Ishikawa (cell line): ENCODE measurements at regions not wholly inside any gene's neighbourhood (a gene's known extent, or its start where the extent isn't known, plus 50 kb on each side); places are given as distances from the start of the nearest gene placed in this dataset.

Experiments used
- CEBPB ChIP-seq: IDR thresholded peaks from 2 replicates; pipeline ENCODE4 v1.6.1; 2012
- EGR1 ChIP-seq: IDR thresholded peaks from 2 replicates; pipeline ENCODE4 v1.6.1; 2012
- EP300 ChIP-seq: IDR thresholded peaks from 2 replicates; pipeline ENCODE4 v1.6.1; 2012; ENCODE audit warnings: borderline replicate concordance
- FOXM1 ChIP-seq: IDR thresholded peaks from 2 replicates; pipeline ENCODE4 v1.6.1; 2012; ENCODE audit warnings: low read depth, borderline replicate concordance
- MAX ChIP-seq: IDR thresholded peaks from 2 replicates; pipeline ENCODE4 v1.6.1; 2012
- NFIC ChIP-seq: IDR thresholded peaks from 2 replicates; pipeline ENCODE4 v1.6.1; 2012
- RAD21 ChIP-seq: IDR thresholded peaks from 2 replicates; pipeline ENCODE4 v1.6.1; 2012; ENCODE audit warnings: low read depth
- TAF1 ChIP-seq: IDR thresholded peaks from 2 replicates; pipeline ENCODE4 v1.6.1; 2012; ENCODE audit warnings: low read depth, mild to moderate bottlenecking
- TF ChIP-seq, protein P1 (sequence below): IDR thresholded peaks from 2 replicates; pipeline ENCODE4 v1.6.1; 2012; ENCODE audit warnings: low read depth, mild to moderate bottlenecking

DNA sequence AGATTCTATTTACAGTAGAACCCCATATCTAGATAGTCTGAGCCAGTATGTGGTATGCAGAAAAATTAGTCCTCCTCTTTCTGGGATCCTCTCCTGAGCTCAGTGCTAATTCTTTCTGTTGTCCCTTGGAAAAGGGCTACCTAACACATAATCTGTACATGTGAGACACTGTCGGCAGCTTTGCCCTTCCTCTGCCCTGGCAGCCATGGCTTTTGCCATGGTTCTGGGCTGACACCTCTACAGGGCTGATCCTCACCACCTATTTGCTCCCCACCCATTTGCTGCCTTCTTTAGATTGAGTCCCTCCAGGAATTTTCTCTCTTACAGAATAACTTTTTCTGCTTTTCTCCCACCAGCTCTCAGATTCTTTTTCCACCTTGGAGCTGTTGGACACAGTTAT lies 64.7 kb upstream of the MAP9 start:
- TF ChIP-seq CEBPB (no peak), EGR1 (no peak), RAD21 (no peak), NFIC (no peak), EP300 (no peak), TAF1 (no peak), MAX (no peak), FOXM1 (no peak)
- TF ChIP-seq, protein P1, sequence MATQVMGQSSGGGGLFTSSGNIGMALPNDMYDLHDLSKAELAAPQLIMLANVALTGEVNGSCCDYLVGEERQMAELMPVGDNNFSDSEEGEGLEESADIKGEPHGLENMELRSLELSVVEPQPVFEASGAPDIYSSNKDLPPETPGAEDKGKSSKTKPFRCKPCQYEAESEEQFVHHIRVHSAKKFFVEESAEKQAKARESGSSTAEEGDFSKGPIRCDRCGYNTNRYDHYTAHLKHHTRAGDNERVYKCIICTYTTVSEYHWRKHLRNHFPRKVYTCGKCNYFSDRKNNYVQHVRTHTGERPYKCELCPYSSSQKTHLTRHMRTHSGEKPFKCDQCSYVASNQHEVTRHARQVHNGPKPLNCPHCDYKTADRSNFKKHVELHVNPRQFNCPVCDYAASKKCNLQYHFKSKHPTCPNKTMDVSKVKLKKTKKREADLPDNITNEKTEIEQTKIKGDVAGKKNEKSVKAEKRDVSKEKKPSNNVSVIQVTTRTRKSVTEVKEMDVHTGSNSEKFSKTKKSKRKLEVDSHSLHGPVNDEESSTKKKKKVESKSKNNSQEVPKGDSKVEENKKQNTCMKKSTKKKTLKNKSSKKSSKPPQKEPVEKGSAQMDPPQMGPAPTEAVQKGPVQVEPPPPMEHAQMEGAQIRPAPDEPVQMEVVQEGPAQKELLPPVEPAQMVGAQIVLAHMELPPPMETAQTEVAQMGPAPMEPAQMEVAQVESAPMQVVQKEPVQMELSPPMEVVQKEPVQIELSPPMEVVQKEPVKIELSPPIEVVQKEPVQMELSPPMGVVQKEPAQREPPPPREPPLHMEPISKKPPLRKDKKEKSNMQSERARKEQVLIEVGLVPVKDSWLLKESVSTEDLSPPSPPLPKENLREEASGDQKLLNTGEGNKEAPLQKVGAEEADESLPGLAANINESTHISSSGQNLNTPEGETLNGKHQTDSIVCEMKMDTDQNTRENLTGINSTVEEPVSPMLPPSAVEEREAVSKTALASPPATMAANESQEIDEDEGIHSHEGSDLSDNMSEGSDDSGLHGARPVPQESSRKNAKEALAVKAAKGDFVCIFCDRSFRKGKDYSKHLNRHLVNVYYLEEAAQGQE = no peak
